Suprapubic skin (tissue), 4 donors: ENCODE measurements at regions not wholly inside any gene's neighbourhood (a gene's known extent, or its start where the extent isn't known, plus 50 kb on each side); places are given as distances from the start of the nearest gene placed in this dataset.

Source experiments
- DNase-seq, 2 donors: peaks; one replicate each; pipeline ENCODE4 v3.0.0-alpha.2; 2019; ENCODE audit warnings: low spot score in 2 of 2
- H3K27ac ChIP-seq: fragments of 200-600 bp; sonication (generic); one replicate; pipeline ENCODE4 v1.5.1; 2019
- H3K27me3 ChIP-seq: fragments of 200-600 bp; sonication (generic); one replicate; pipeline ENCODE4 v1.5.1; 2019
- H3K36me3 ChIP-seq: fragments of 200-600 bp; sonication (generic); one replicate; pipeline ENCODE4 v1.5.1; 2019
- H3K4me1 ChIP-seq: fragments of 200-600 bp; sonication (generic); one replicate; pipeline ENCODE4 v1.5.1; 2019
- H3K4me3 ChIP-seq: fragments of 200-600 bp; sonication (generic); one replicate; pipeline ENCODE4 v1.5.1; 2019; ENCODE audit warnings: mild to moderate bottlenecking
- H3K9me3 ChIP-seq: fragments of 200-600 bp; sonication (generic); one replicate; pipeline ENCODE4 v1.5.1; 2019
- EP300 ChIP-seq: sonication (generic); formaldehyde crosslinking; IDR thresholded peaks from one replicate; pipeline ENCODE4 v1.6.1; 2017; ENCODE audit warnings: antibody characterized with exemption
- POLR2A ChIP-seq, 2 donors: fragments of 450-650 bp; IDR thresholded peaks; one replicate each; pipeline ENCODE4 v1.6.1; 2017; ENCODE audit warnings: antibody characterized with exemption in 2 of 2, mild to moderate bottlenecking in 2 of 2, moderate library complexity in 2 of 2
- POLR2AphosphoS5 ChIP-seq, 3 donors: sonication (generic); formaldehyde crosslinking; IDR thresholded peaks; one replicate each; pipeline ENCODE4 v1.6.1; 2017; ENCODE audit warnings: antibody characterized with exemption in 3 of 3
- WGBS: methylation state at CpG from one replicate; pipeline ENCODE4 v1.1.5; 2018; 5-methylcytosine and 5-hydroxymethylcytosine counted together
- TF ChIP-seq, protein P1 (sequence below), 2 donors: fragments of 200-600 bp in 1 of 2; fragments of 450-650 bp in 1 of 2; sonication (generic) in 1 of 2; IDR thresholded peaks; one replicate each; pipeline ENCODE4 v1.5.1; 2016 to 2019; ENCODE audit warnings: antibody characterized with exemption in 2 of 2, mild to moderate bottlenecking in 1 of 2, moderate library complexity in 1 of 2

DNA sequence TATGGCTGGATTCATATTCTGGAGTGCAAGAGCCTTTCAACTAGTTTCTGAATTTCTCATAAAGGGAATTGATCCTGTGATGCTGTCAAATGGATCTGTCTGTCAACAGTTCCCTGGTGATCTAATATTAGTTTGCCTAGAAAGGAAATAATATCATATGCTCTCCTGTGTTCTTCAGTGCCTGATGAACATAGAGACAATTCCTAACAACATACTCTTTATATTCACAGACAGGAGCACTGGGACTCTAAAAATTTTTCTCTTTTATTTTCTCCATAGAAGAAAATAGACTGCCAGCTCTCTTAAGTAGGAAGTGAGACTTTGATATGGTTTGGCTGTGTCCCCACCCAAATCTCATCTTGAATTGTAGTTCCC, 259.7 kb downstream of the TMX3 start:
- no peak for TF ChIP-seq EP300
- TF ChIP-seq POLR2A (IDR thresholded peaks at IDR 0.05), result no peak
- TF ChIP-seq, protein P1, sequence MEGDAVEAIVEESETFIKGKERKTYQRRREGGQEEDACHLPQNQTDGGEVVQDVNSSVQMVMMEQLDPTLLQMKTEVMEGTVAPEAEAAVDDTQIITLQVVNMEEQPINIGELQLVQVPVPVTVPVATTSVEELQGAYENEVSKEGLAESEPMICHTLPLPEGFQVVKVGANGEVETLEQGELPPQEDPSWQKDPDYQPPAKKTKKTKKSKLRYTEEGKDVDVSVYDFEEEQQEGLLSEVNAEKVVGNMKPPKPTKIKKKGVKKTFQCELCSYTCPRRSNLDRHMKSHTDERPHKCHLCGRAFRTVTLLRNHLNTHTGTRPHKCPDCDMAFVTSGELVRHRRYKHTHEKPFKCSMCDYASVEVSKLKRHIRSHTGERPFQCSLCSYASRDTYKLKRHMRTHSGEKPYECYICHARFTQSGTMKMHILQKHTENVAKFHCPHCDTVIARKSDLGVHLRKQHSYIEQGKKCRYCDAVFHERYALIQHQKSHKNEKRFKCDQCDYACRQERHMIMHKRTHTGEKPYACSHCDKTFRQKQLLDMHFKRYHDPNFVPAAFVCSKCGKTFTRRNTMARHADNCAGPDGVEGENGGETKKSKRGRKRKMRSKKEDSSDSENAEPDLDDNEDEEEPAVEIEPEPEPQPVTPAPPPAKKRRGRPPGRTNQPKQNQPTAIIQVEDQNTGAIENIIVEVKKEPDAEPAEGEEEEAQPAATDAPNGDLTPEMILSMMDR (IDR thresholded peaks at IDR 0.05), result no peak
- TF ChIP-seq POLR2AphosphoS5 (IDR thresholded peaks at IDR 0.05), result no peak
- Histone ChIP-seq H3K4me1 (no peaks in the 10 kb centered on the region), H3K9me3 (peaks cover 9% of the 10 kb centered on the region), H3K36me3 (no peaks in the 10 kb centered on the region), H3K4me3 (no peak overlapping the region), H3K27me3 (no peaks in the 10 kb centered on the region), H3K27ac (no peak overlapping the region)
- DNase-seq, result no peak

DNA sequence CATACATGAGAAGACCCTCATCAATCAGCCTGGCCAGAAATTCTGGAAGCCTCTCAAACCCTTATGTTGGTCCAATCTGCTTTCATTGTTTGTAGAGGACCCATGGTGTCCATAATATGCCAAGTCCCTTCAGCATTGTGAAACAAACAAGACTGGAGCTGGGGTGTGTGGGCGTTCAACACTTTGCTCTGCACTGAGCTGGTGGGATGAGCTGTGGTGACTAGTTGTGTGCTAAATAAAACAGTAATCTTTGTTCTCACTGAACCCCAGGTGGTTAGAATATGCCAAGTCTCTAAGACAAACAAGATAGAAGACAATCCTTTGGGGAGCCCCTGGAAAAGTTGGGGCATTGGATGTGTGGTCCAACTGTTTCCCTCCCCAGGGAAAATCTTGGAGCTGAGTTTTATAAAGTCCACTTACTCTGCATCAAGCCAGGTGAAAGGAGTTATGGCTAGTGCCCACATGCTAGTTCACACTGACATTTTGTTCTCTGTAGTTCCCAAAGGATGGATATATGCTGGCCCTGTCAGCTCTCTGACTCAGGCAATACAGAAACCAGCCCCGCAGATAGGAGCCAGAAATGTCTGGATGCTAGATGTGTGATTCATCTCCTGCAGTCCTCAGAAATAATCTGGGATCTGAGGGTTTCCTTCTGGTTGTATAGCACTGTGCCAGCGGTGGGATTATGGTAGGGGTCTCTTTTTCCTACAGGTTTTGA, 260.2 kb downstream of the TMX3 start:
- Histone ChIP-seq H3K36me3 (no peaks in the 10 kb centered on the region), H3K27ac (no peak overlapping the region), H3K27me3 (no peaks in the 10 kb centered on the region), H3K4me1 (no peaks in the 10 kb centered on the region), H3K4me3 (no peak overlapping the region), H3K9me3 (peaks cover 9% of the 10 kb centered on the region)
- TF ChIP-seq EP300 (no peak), POLR2AphosphoS5 (IDR thresholded peaks at IDR 0.05) (no peak), POLR2A (IDR thresholded peaks at IDR 0.05) (no peak)
- TF ChIP-seq, protein P1 (IDR thresholded peaks at IDR 0.05), result no peak
- WGBS, result 58% methylated on average over 3 of the region's 3 CpGs
- DNase-seq, result no peak

DNA sequence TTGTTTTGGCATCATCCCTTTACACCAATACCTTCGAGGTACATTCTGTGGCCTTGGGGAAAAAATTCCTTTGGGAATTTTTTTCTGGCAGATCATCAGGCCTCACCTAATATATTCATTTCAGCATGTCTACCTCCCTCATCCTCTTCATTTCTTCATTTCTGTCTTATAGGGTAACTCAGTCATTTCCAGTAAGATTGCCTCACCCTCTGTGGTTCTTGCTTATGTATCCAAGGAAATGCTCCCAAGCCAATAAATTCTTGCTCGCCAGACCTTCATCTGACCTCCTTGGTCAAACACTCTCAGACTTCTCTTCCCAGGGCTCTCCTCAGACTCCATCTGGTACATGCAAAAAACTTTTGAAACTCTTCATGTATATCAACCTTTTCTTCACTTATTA, 265.6 kb downstream of the TMX3 start:
- Histone ChIP-seq H3K27ac (no peak overlapping the region), H3K4me3 (no peak overlapping the region), H3K36me3 (no peaks in the 10 kb centered on the region), H3K4me1 (no peaks in the 10 kb centered on the region), H3K9me3 (no peaks in the 10 kb centered on the region), H3K27me3 (no peaks in the 10 kb centered on the region)
- WGBS, result 68% methylated on average over 2 of the region's 2 CpGs
- no peak for DNase-seq
- TF ChIP-seq, protein P1 (IDR thresholded peaks at IDR 0.05), result no peak
- TF ChIP-seq POLR2AphosphoS5 (IDR thresholded peaks at IDR 0.05) (no peak), POLR2A (IDR thresholded peaks at IDR 0.05) (no peak), EP300 (no peak)

DNA sequence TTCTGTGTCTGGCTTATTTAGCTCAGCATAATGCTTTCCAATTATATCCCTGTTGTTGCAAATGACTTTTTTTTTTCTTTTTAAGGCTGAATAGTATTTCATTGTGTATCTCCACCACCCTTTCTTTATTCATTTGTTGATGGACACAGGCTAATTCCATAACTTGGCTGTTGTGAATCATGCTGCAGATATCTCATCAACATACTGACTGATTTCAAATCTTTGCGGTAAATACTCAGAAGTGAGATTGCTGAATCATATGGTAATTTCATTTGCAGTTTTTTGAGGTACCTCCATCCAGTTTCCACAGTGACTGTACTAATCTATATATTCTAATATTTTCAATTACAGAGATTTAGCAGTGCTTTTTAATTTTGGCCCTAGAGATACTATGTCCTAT, 266.2 kb downstream of the TMX3 start:
- H3K27ac ChIP-seq, result no peak overlapping the region
- no peak overlapping the region for H3K4me3 ChIP-seq
- H3K4me1 ChIP-seq, result no peaks in the 10 kb centered on the region
- no peak for DNase-seq
- H3K36me3 ChIP-seq, result no peaks in the 10 kb centered on the region
- TF ChIP-seq, protein P1 (IDR thresholded peaks at IDR 0.05), result no peak
- no peak for TF ChIP-seq POLR2AphosphoS5 (IDR thresholded peaks at IDR 0.05)
- no peak for TF ChIP-seq POLR2A (IDR thresholded peaks at IDR 0.05)
- no peak for TF ChIP-seq EP300
- no peaks in the 10 kb centered on the region for H3K27me3 ChIP-seq
- WGBS, result 94% methylated on average over 1 of the region's 1 CpG
- no peaks in the 10 kb centered on the region for H3K9me3 ChIP-seq

DNA sequence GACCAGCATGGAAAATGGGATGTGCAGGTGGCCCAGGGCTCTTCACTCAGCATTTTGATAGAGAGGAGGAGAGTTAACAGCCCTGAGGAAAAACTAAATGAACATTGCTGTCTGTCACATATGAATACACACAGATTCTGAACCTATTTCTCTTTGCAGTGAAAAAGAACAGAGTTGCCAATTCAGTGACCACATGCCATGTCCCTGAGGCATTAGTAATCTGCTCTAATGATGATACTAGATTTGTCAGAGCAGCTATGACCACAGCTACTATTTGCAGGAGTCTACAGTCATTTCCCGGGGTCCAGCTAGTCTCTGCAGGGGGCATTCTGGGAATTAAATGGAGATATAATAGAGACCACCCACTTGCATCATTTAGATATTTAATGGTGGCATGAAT, 267.6 kb downstream of the TMX3 start:
- no peak for DNase-seq
- no peaks in the 10 kb centered on the region for H3K36me3 ChIP-seq
- no peak for TF ChIP-seq POLR2A (IDR thresholded peaks at IDR 0.05)
- TF ChIP-seq EP300, result no peak
- TF ChIP-seq, protein P1 (IDR thresholded peaks at IDR 0.05), result no peak
- TF ChIP-seq POLR2AphosphoS5 (IDR thresholded peaks at IDR 0.05), result no peak
- no peak overlapping the region for H3K4me3 ChIP-seq
- no peaks in the 10 kb centered on the region for H3K27me3 ChIP-seq
- WGBS, result 86% methylated on average over 1 of the region's 1 CpG
- no peaks in the 10 kb centered on the region for H3K4me1 ChIP-seq
- no peak overlapping the region for H3K27ac ChIP-seq
- H3K9me3 ChIP-seq, result no peaks in the 10 kb centered on the region
